ENCODE measurements at regions not wholly inside any gene's neighbourhood (a gene's known extent, or its start where the extent isn't known, plus 50 kb on each side); places are given as distances from the start of the nearest gene placed in this dataset.

DNA sequence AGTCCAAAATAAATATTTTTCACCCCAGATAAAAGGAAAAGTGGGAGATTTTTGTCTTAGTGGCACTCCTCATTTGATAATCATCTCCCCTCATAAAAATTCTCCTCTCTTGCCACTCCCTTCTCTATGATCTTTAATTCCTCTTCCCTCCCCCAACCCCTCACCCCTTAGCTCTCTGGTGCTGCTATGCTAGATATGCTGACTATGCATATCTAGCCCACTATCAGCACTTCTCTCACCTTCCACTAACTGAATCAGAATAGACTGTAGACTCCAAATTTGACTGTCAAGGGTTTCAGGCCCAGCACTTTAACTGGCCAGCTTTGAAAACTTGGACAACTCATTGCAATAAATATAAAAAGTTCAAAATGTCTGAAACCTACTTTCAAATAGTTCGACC is 254.2 kb downstream of the ETNK1 start:
- Histone ChIP-seq H2BK120ac (ENCODE audit: low read depth, low read length, poor library complexity, severe bottlenecking) (no peak overlapping the region), H3K79me1 (ENCODE audit: insufficient read depth, low read depth, low read length, poor library complexity, severe bottlenecking) (no peaks in the 10 kb centered on the region), H2BK12ac (ENCODE audit: insufficient read length, low read depth, low read length) (no peak overlapping the region), H2BK5ac (ENCODE audit: insufficient read length, low read length) (no peak overlapping the region), H3K27me3 (ENCODE audit: insufficient read depth, low read length) (no peaks in the 10 kb centered on the region), H4K20me1 (ENCODE audit: control insufficient read depth, insufficient read depth, insufficient read length) (no peaks in the 10 kb centered on the region), H3K56ac (ENCODE audit: insufficient read length, low read depth, low read length) (no peak overlapping the region), H4K5ac (ENCODE audit: insufficient read length, low read depth, low read length) (no peak overlapping the region), H3K27ac (ENCODE audit: insufficient read length, low read depth, low read length) (no peak overlapping the region), H3K14ac (ENCODE audit: insufficient read depth, low read length) (no peak overlapping the region), H4K91ac (ENCODE audit: insufficient read length, low read depth, low read length) (no peak overlapping the region), H2BK20ac (ENCODE audit: low read depth, low read length, poor library complexity, severe bottlenecking) (no peak overlapping the region), H3K9me3 (ENCODE audit: control insufficient read depth, low read depth, low read length) (no peaks in the 10 kb centered on the region), H3K79me2 (ENCODE audit: insufficient read depth, low read length) (no peaks in the 10 kb centered on the region), H3K4me1 (ENCODE audit: insufficient read depth, low read length) (no peaks in the 10 kb centered on the region), H2BK15ac (ENCODE audit: low read depth, low read length) (no peak overlapping the region), H3K9ac (ENCODE audit: extremely low read depth, insufficient read length, low read length) (no peak overlapping the region), H3T11ph (ENCODE audit: low read length) (no peak overlapping the region), H3K23ac (ENCODE audit: insufficient read length, low read depth, low read length) (no peak overlapping the region), H3K4ac (ENCODE audit: low read depth, low read length) (no peak overlapping the region), H2AK5ac (ENCODE audit: insufficient read length, low read length) (no peak overlapping the region), H4K8ac (replicated peaks; ENCODE audit: insufficient read length, low read depth, low read length) (no peak overlapping the region), H2AFZ (ENCODE audit: low read length) (no peak overlapping the region), H3K4me2 (ENCODE audit: insufficient read depth, insufficient read length, low read length) (no peak overlapping the region), H3K18ac (ENCODE audit: insufficient read length, low read depth, low read length) (no peak overlapping the region), H3K23me2 (ENCODE audit: insufficient read length, low read depth, low read length, poor library complexity, severe bottlenecking) (no peaks in the 10 kb centered on the region)
- no peak overlapping the region for H3K4me3 Mint-ChIP-seq
- WGBS (ENCODE audit: extremely low coverage, insufficient read length, low lambda C conversion rate) = no CpG with 5 or more reads among the region's 1 CpG
- no peaks in the 10 kb centered on the region; a peak in 1 of 7 replicates for H3K36me3 Mint-ChIP-seq (ENCODE audit: insufficient read depth in 1 of 3, low read depth in 3 of 3)
- TF ChIP-seq, protein P1, sequence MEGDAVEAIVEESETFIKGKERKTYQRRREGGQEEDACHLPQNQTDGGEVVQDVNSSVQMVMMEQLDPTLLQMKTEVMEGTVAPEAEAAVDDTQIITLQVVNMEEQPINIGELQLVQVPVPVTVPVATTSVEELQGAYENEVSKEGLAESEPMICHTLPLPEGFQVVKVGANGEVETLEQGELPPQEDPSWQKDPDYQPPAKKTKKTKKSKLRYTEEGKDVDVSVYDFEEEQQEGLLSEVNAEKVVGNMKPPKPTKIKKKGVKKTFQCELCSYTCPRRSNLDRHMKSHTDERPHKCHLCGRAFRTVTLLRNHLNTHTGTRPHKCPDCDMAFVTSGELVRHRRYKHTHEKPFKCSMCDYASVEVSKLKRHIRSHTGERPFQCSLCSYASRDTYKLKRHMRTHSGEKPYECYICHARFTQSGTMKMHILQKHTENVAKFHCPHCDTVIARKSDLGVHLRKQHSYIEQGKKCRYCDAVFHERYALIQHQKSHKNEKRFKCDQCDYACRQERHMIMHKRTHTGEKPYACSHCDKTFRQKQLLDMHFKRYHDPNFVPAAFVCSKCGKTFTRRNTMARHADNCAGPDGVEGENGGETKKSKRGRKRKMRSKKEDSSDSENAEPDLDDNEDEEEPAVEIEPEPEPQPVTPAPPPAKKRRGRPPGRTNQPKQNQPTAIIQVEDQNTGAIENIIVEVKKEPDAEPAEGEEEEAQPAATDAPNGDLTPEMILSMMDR (conservative IDR thresholded peaks at IDR 0.05) = no peak
- no peaks in the 10 kb centered on the region for H3K9me3 Mint-ChIP-seq
- 0 out of 4 replicates have a peak, but pooled peaks cover 0 to 4% of the 10 kb centered on the region in 2 experiments for H3K4me1 Mint-ChIP-seq
- H3K27ac Mint-ChIP-seq = no peak overlapping the region
- DNase-seq = no peak
- H3K27me3 Mint-ChIP-seq (ENCODE audit: low read depth) = no peaks in the 10 kb centered on the region
